ENCODE measurements at regions not wholly inside any gene's neighbourhood (a gene's known extent, or its start where the extent isn't known, plus 50 kb on each side); places are given as distances from the start of the nearest gene placed in this dataset.
A peak's percentile ranks its signal among the peaks of the same experiment; 100 is the strongest.

- H3K36me3 ChIP-seq (ENCODE audit: control insufficient read depth, insufficient read depth, low read length): no peaks in the 10 kb centered on the region
- no peaks in the 10 kb centered on the region for H4K20me1 ChIP-seq (ENCODE audit: insufficient read depth, low read length)
- H2AFZ ChIP-seq (replicated peaks; ENCODE audit: low read length, poor library complexity): peak overlapping the region; percentile 52
- H2BK5ac ChIP-seq (ENCODE audit: low read depth, low read length, poor library complexity, severe bottlenecking): no peak overlapping the region
- 0 out of 2 replicates have a peak overlapping the region, but pooled peaks have one; percentile 9 for H2BK20ac ChIP-seq (ENCODE audit: low read depth, low read length)
- H3K9ac ChIP-seq (ENCODE audit: low read depth, low read length): no peak overlapping the region
- H2BK120ac ChIP-seq (ENCODE audit: low read depth, low read length): no peak overlapping the region
- no peak overlapping the region for H3K4me3 ChIP-seq (ENCODE audit: insufficient read depth, low read depth, low read length)
- no peak overlapping the region for H2AK9ac ChIP-seq (replicated peaks; ENCODE audit: low read depth, low read length, poor library complexity)
- no CpG with 5 or more reads among the region's 3 CpGs for WGBS, 2 experiments (ENCODE audit: extremely low coverage in 2 of 2, insufficient read length in 1 of 2)
- no peak overlapping the region for H2AK5ac ChIP-seq (ENCODE audit: low read depth, low read length)
- no peak overlapping the region for H3K56ac ChIP-seq (ENCODE audit: extremely low read depth, insufficient read depth, low read length)
- no TSS peak for BruUV-seq (replicated peaks)
- no peak overlapping the region for H3K14ac ChIP-seq (replicated peaks; ENCODE audit: low read depth, low read length)
- no peak overlapping the region for H4K91ac ChIP-seq (ENCODE audit: insufficient read depth, low read depth, low read length)
- no peaks in the 10 kb centered on the region for H3K9me3 ChIP-seq (ENCODE audit: control insufficient read depth, insufficient read depth, low read length)
- no peak overlapping the region for H3K27ac ChIP-seq (ENCODE audit: insufficient read depth, low read length)
- intact Hi-C loops (cut with micrococcal nuclease) (loop anchor here (5.0 kb wide), 2 partner anchors 209 to 281 kb away; no protein-coding TSS in a partner anchor), dilution Hi-C loops (cut with HindIII; ENCODE audit: low sequenced_read_pairs, unreplicated experiment) (no loop called here), in situ Hi-C loops (cut with MboI; ENCODE audit: low sequenced_read_pairs) (no loop called here)
- peak overlapping the region; percentile 55; the same call in 1 of the 2 replicates for H3K4me2 ChIP-seq (ENCODE audit: low read depth, low read length)
- ChIA-PET POLR2A (ENCODE audit: unreplicated experiment) (no interaction called here), CTCF (interaction anchor here (0.6 kb wide), 2 partner anchors 9 to 1979 kb away, joined by 3 to 4 read pairs; no protein-coding TSS in a partner anchor)
- H3K23ac ChIP-seq (ENCODE audit: low read depth, low read length): no peak overlapping the region; the same call in 1 of the 2 replicates
- no peaks in the 10 kb centered on the region for H3K9me1 ChIP-seq (ENCODE audit: insufficient read depth, low read length)
- TF ChIP-seq CHD1 (IDR thresholded peaks at IDR 0.05; ENCODE audit: low read depth, low read length) (no peak), NFE2L2 (IDR thresholded peaks at IDR 0.05; ENCODE audit: low read depth, low read length) (no peak), RAD21 (IDR thresholded peaks at IDR 0.05; ENCODE audit: low read length) (no peak), MXI1 (IDR thresholded peaks at IDR 0.05; ENCODE audit: borderline replicate concordance, low read depth, low read length) (no peak), MAFK (IDR thresholded peaks at IDR 0.05; ENCODE audit: low read depth, low read length) (no peak), RCOR1 (IDR thresholded peaks at IDR 0.05; ENCODE audit: insufficient replicate concordance, low read length) (no peak), BHLHE40 (IDR thresholded peaks at IDR 0.05; ENCODE audit: low read depth, low read length) (no peak), POLR2A (IDR thresholded peaks at IDR 0.05; ENCODE audit: low read depth, low read length) (no peak), FOS (IDR thresholded peaks at IDR 0.05; ENCODE audit: low read depth, low read length) (no peak), RFX5 (IDR thresholded peaks at IDR 0.05; ENCODE audit: low read depth, low read length) (no peak), CEBPB (IDR thresholded peaks at IDR 0.05; ENCODE audit: low read depth, low read length) (no peak), USF2 (IDR thresholded peaks at IDR 0.05; ENCODE audit: low read depth, low read length) (no peak), ELK1 (IDR thresholded peaks at IDR 0.05; ENCODE audit: borderline replicate concordance, low read depth, low read length) (no peak), SMC3 (IDR thresholded peaks at IDR 0.05; ENCODE audit: low read depth, low read length) (no peak), MAZ (IDR thresholded peaks at IDR 0.05; ENCODE audit: borderline replicate concordance, low read depth, low read length) (no peak)
- TF ChIP-seq, protein P1, sequence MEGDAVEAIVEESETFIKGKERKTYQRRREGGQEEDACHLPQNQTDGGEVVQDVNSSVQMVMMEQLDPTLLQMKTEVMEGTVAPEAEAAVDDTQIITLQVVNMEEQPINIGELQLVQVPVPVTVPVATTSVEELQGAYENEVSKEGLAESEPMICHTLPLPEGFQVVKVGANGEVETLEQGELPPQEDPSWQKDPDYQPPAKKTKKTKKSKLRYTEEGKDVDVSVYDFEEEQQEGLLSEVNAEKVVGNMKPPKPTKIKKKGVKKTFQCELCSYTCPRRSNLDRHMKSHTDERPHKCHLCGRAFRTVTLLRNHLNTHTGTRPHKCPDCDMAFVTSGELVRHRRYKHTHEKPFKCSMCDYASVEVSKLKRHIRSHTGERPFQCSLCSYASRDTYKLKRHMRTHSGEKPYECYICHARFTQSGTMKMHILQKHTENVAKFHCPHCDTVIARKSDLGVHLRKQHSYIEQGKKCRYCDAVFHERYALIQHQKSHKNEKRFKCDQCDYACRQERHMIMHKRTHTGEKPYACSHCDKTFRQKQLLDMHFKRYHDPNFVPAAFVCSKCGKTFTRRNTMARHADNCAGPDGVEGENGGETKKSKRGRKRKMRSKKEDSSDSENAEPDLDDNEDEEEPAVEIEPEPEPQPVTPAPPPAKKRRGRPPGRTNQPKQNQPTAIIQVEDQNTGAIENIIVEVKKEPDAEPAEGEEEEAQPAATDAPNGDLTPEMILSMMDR (conservative IDR thresholded peaks at IDR 0.05; ENCODE audit: low read depth, low read length): no peak
- ATAC-seq (ENCODE audit: low read depth) (peak; percentile 86), DNase-seq (peak; percentile 93)
- H4K5ac ChIP-seq (ENCODE audit: low read depth, low read length): no peak overlapping the region
- H2BK15ac ChIP-seq (ENCODE audit: low read depth, low read length): no peak overlapping the region
- no peak overlapping the region for H4K8ac ChIP-seq (ENCODE audit: low read depth in 2 of 2, low read length in 2 of 2)
- H3K27me3 ChIP-seq (ENCODE audit: control insufficient read depth, insufficient read depth, low read length): no peaks in the 10 kb centered on the region
- no peaks in the 10 kb centered on the region; the same call in 1 of the 2 replicates for H3K4me1 ChIP-seq (ENCODE audit: control insufficient read depth, insufficient read depth, low read length)
- H3K79me1 ChIP-seq (ENCODE audit: low read depth in 1 of 2, low read length in 2 of 2): no peaks in the 10 kb centered on the region
- H3K4ac ChIP-seq (ENCODE audit: low read depth, low read length): no peak overlapping the region
- H3K18ac ChIP-seq (ENCODE audit: low read depth, low read length): no peak overlapping the region
Observed at GRCh38 chr4:156686120-156686519, 285.5 kb downstream of the PDGFC start.
